ENCODE measurements at regions not wholly inside any gene's neighbourhood (a gene's known extent, or its start where the extent isn't known, plus 50 kb on each side); places are given as distances from the start of the nearest gene placed in this dataset.
A peak's percentile ranks its signal among the peaks of the same experiment; 100 is the strongest.

DNA sequence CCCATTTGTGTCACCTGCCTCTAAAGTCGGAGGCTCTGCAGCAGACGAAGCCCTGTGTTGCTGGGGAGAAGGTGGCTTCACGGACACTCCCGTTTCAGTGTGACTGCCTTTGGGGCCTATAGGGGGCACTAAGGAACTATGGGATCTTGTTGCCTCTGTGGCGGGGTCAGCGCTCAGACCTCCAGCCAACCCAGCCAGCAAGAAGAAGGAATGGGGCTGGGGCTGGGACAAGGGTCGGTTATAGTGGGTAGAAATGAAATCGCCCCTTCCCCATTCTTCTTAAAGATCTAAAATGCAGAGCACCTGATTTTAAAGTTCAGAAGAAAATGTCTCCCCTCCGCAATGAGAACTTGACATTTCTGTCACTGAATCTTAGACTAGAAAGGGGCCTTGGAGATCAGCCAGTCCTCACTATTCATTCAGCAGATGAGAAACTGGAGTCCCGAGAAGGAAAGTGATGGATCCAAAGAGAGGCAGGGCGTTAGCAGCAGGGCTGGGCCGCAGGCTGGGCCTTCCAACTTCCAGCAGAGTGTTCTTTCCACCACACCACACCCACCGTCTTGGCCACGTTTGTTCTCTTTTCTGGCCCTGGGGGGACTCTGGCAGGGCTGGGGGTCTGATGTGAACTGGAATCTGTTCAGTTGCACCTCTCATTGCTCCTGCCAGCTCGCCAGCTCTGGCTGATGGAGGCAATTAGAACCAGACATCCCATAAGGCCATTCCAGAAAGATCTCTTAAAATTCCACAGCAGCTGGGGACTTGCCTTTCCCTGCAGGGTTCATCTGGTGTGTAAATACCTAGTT is 195.4 kb downstream of the OPA1 start:
- WGBS = 45% methylated on average over 15 of the region's 15 CpGs
- intact Hi-C loops (cut with DNase I) = loop anchor here (2.0 to 5.0 kb wide), 2 partner anchors 124 to 350 kb away; no protein-coding TSS in a partner anchor
- no peak overlapping the region for H3K4me3 ChIP-seq

GRCh38 chr3:193789455-193789854 is 196.4 kb downstream of the OPA1 start:
- no peaks in the 10 kb centered on the region for H3K27me3 ChIP-seq (replicated peaks; ENCODE audit: insufficient read depth)
- no peaks in the 10 kb centered on the region for H3K9me3 ChIP-seq
- no peak for DNase-seq (ENCODE audit: low spot score)
- 100% methylated on average over 1 of the region's 1 CpG for WGBS
- TF ChIP-seq POLR2AphosphoS5 (IDR thresholded peaks at IDR 0.05) (no peak), POLR2A (IDR thresholded peaks at IDR 0.05) (no peak), CTCF (IDR thresholded peaks at IDR 0.05) (no peak)
- peaks cover 4% of the 10 kb centered on the region for H3K4me1 ChIP-seq (replicated peaks)
- intact Hi-C loops (cut with DNase I) = loop anchor here (2.0 to 5.0 kb wide), 2 partner anchors 123 to 349 kb away; no protein-coding TSS in a partner anchor
- no peak overlapping the region for H3K4me3 ChIP-seq
- no peaks in the 10 kb centered on the region for H3K36me3 ChIP-seq
- no peak overlapping the region for H3K27ac ChIP-seq

More for the DNA sequence above, 195.4 kb downstream of the OPA1 start:
- Histone ChIP-seq H3K4me1 (replicated peaks) (peaks cover 4% of the 10 kb centered on the region), H3K9me3 (no peaks in the 10 kb centered on the region), H3K27me3 (replicated peaks; ENCODE audit: insufficient read depth) (no peaks in the 10 kb centered on the region), H3K27ac (no peak overlapping the region), H3K36me3 (no peaks in the 10 kb centered on the region)
- peak; percentile 13 to 66 (median 62) for TF ChIP-seq CTCF (IDR thresholded peaks at IDR 0.05)
- peak; percentile 17 for TF ChIP-seq POLR2AphosphoS5 (IDR thresholded peaks at IDR 0.05)
- TF ChIP-seq POLR2A (IDR thresholded peaks at IDR 0.05) = no peak
- DNase-seq (ENCODE audit: low spot score) = peak; percentile 49

DNA sequence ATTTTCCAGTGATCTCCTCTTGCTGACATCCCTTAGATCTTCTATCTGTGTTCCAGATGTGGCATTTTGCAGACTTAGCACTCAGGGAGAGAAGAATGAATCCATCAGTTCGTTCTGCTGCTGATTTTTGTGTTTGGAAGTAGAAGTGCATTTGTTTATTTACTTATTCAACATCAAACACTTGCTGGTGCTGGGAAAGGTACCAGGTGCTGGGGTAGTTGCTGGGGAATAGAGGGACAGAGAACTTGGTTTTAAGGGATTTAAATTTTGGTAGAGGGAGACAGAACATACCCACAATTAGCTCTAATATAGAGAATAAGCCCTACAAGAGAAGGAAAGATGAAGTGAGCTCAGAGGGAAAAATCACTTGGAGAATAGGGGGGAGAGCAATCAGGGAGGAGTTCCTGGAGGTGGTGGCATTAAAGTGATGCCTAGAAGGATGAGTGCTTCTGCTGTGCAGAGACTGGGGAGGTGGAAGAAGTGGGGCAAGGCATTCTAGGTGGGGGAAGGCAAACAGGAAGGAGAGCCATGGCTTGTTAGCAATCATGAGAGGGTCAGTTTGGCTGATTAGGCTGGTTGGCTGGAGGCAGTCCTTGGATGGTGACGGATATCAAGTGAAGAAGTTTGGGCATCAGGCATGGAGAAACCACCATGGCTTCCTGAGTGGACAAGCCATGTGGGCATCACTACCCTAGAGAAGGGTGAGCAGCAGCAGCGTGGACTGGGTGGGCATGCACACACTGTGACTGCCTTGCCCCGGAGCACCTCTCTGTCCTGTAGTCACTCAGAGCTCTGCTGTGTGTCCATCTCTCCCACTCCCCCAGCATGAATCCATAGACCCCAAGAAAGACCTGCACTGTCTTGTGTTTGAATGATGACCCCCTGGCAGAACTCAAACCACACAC is 197.3 kb downstream of the OPA1 start:
- Histone ChIP-seq H3K9me3 (no peaks in the 10 kb centered on the region), H3K27ac (peak overlapping the region in 1 of 2 donors; percentile 22), H3K27me3 (replicated peaks; ENCODE audit: insufficient read depth) (no peaks in the 10 kb centered on the region), H3K36me3 (no peaks in the 10 kb centered on the region), H3K4me3 (no peak overlapping the region), H3K4me1 (replicated peaks) (peaks cover 4% of the 10 kb centered on the region)
- TF ChIP-seq POLR2A (IDR thresholded peaks at IDR 0.05) = no peak
- TF ChIP-seq CTCF (IDR thresholded peaks at IDR 0.05) = no peak
- intact Hi-C loops (cut with DNase I) = loop anchor here (10.0 kb wide), 1 partner anchor 214 kb away; no protein-coding TSS in a partner anchor
- DNase-seq (ENCODE audit: low spot score) = no peak
- WGBS = 86% methylated on average over 4 of the region's 4 CpGs

- peak; percentile 65 for TF ChIP-seq POLR2AphosphoS5 (IDR thresholded peaks at IDR 0.05)
- no peak for TF ChIP-seq CTCF (IDR thresholded peaks at IDR 0.05)
- Histone ChIP-seq H3K27ac (peak overlapping the region; percentile 22 to 52), H3K4me3 (no peak overlapping the region), H3K27me3 (replicated peaks; ENCODE audit: insufficient read depth) (no peaks in the 10 kb centered on the region), H3K9me3 (no peaks in the 10 kb centered on the region), H3K36me3 (no peaks in the 10 kb centered on the region), H3K4me1 (replicated peaks) (peaks cover 4% of the 10 kb centered on the region)
- DNase-seq (ENCODE audit: low spot score) = peak; percentile 50
- 68% methylated on average over 17 of the region's 17 CpGs for WGBS
- intact Hi-C loops (cut with DNase I) = loop anchor here (10.0 kb wide), 1 partner anchor 213 kb away; no protein-coding TSS in a partner anchor
Measured at GRCh38 chr3:193791041-193792032, 198.3 kb downstream of the OPA1 start.

All from prostate gland (tissue), 2 donors.